K562 (cell line): ENCODE measurements at regions not wholly inside any gene's neighbourhood (a gene's known extent, or its start where the extent isn't known, plus 50 kb on each side); places are given as distances from the start of the nearest gene placed in this dataset.

Source experiments
- BHLHE40 ChIP-seq: IDR thresholded peaks from 2 replicates; pipeline ENCODE4 v1.6.1; 2011; ENCODE audit warnings: low read length, improper control_type of control experiment
- CREB1 ChIP-seq, 2 experiments: sonication (generic) in 1 of 2; formaldehyde crosslinking in 1 of 2; IDR thresholded peaks; 2 replicates each; pipeline versions ENCODE4 v1.6.1 to v1.8.0; 2012 to 2022; ENCODE audit warnings: inconsistent platforms in 1 of 2, mild to moderate bottlenecking in 1 of 2, missing genetic modification reagents in 1 of 2, moderate library complexity in 1 of 2
- EP300 ChIP-seq: IDR thresholded peaks from 2 replicates; pipeline ENCODE4 v1.6.1; 2012; ENCODE audit warnings: low read length, improper control_type of control experiment
- GABPB1 ChIP-seq: sonication (generic); formaldehyde crosslinking; IDR thresholded peaks from 2 replicates; pipeline ENCODE4 v1.8.0; 2022; ENCODE audit warnings: mild to moderate bottlenecking, missing genetic modification reagents
- IRF2 ChIP-seq: sonication (generic); formaldehyde crosslinking; IDR thresholded peaks from 2 replicates; pipeline ENCODE4 v1.8.1; 2022; ENCODE audit warnings: mild to moderate bottlenecking, missing genetic modification reagents
- NR2F6 ChIP-seq: fragments of 450-650 bp; formaldehyde crosslinking; IDR thresholded peaks from 2 replicates; pipeline ENCODE4 v1.4.0; 2020; ENCODE audit warnings: mild to moderate bottlenecking
- NR3C1 ChIP-seq: sonication (generic); formaldehyde crosslinking; IDR thresholded peaks from 2 replicates; pipeline ENCODE4 v1.8.1; 2022; ENCODE audit warnings: missing genetic modification reagents
- TEAD4 ChIP-seq, 2 experiments: sonication (generic) in 1 of 2; formaldehyde crosslinking in 1 of 2; IDR thresholded peaks; 2 replicates each; pipeline versions ENCODE4 v1.6.1 to v1.8.0; 2012 to 2022; ENCODE audit warnings: borderline replicate concordance in 1 of 2, inconsistent platforms in 1 of 2, low read length in 1 of 2, mild to moderate bottlenecking in 1 of 2, missing genetic modification reagents in 1 of 2
- ZBTB1 ChIP-seq: sonication (generic); formaldehyde crosslinking; IDR thresholded peaks from 2 replicates; pipeline ENCODE4 v1.8.1; 2023; ENCODE audit warnings: missing genetic modification reagents, low read depth, mild to moderate bottlenecking, borderline replicate concordance
- ZNF184 ChIP-seq: sonication (generic); formaldehyde crosslinking; IDR thresholded peaks from 2 replicates; pipeline ENCODE4 v1.5.0; 2020; ENCODE audit warnings: missing genetic modification reagents
- TF ChIP-seq, protein P1 (sequence below): sonication (generic); formaldehyde crosslinking; IDR thresholded peaks from 2 replicates; pipeline ENCODE4 v1.8.0; 2022; ENCODE audit warnings: mild to moderate bottlenecking, missing genetic modification reagents
- TF ChIP-seq, protein P2 (sequence below): sonication (generic); formaldehyde crosslinking; IDR thresholded peaks from 2 replicates; pipeline ENCODE4 v1.8.0; 2023; ENCODE audit warnings: missing genetic modification reagents, mild to moderate bottlenecking, borderline replicate concordance
- TF ChIP-seq, protein P3 (sequence below), 2 experiments: fragments of 450-650 bp in 1 of 2; sonication (generic) in 1 of 2; formaldehyde crosslinking in 1 of 2; IDR thresholded peaks in 1 of 2; conservative IDR thresholded peaks in 1 of 2; 2 replicates each; pipeline versions ENCODE4 v1.6.1 to v1.8.1; 2016 to 2023; ENCODE audit warnings: mild to moderate bottlenecking in 2 of 2, moderate library complexity in 2 of 2, inconsistent platforms in 1 of 2, missing genetic modification reagents in 1 of 2
- TF ChIP-seq, protein P4 (sequence below): sonication (generic); formaldehyde crosslinking; IDR thresholded peaks from 2 replicates; pipeline ENCODE4 v1.5.0; 2020; ENCODE audit warnings: missing genetic modification reagents
- TF ChIP-seq, protein P5 (sequence below): IDR thresholded peaks from 2 replicates; pipeline ENCODE4 v1.6.1; 2014; ENCODE audit warnings: antibody characterized with exemption

DNA sequence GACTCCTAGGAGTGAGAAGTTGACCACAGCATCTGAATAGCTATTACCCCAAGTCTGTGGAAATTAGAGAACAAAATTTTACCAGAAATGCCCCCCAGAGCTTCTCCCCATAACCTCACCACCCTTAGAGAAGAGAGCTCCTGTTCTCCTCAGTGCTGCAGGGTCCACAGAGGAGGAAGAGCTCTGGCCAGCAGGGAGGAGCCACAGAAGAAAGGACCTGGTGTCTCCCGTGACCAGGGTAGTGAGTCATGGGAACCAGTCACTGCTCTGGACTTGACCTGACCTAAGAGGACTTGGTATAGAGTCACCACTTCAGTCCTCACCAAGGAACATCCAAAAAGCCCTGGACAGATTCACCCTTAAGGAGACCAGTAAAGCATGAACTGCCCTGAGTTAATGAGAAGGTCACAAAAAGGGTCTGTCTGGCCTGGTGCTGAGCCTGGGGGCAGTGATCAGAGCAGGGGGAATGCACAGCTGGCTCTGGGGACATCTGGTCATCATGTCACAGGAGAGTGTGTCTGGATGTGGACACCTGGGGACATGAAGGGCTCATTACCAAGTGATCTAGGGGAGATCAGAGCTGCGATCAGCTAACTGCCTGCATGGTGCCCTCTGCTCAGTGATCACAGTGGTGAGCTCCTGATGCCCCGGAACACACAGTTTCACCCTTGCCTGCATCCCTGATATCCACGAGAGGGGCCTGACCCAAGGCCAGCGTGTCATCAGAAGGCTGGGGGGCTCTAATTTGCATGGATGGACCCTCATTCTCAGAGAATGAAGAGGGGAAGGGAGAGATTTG lies 103.3 kb upstream of the TOP3B start (continued):
- peak; percentile 45; the same call in 1 of the 2 replicates for TF ChIP-seq NR3C1
- peak; percentile 10; the same call in 1 of the 2 replicates for TF ChIP-seq EP300
- peak; percentile 89; the same call in 1 of the 2 replicates for TF ChIP-seq IRF2 (CRISPR knock-in tag)
- TF ChIP-seq BHLHE40, result peak; percentile 96
- 0 out of 2 replicates have a peak, but pooled peaks have one; percentile 41 for TF ChIP-seq ZBTB1 (CRISPR knock-in tag)
- TF ChIP-seq CREB1 (IDR thresholded peaks at IDR 0.05), result no peak
- TF ChIP-seq CREB1 (CRISPR knock-in tag; IDR thresholded peaks at IDR 0.05), result 0 out of 2 replicates have a peak, but pooled peaks have one; percentile 33
- TF ChIP-seq, protein P1, sequence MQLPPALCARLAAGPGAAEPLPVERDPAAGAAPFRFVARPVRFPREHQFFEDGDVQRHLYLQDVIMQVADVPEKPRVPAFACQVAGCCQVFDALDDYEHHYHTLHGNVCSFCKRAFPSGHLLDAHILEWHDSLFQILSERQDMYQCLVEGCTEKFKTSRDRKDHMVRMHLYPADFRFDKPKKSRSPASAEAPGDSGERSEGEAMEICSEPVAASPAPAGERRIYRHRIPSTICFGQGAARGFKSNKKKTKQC, result 0 out of 2 replicates have a peak, but pooled peaks have one; percentile 34
- TF ChIP-seq, protein P2, sequence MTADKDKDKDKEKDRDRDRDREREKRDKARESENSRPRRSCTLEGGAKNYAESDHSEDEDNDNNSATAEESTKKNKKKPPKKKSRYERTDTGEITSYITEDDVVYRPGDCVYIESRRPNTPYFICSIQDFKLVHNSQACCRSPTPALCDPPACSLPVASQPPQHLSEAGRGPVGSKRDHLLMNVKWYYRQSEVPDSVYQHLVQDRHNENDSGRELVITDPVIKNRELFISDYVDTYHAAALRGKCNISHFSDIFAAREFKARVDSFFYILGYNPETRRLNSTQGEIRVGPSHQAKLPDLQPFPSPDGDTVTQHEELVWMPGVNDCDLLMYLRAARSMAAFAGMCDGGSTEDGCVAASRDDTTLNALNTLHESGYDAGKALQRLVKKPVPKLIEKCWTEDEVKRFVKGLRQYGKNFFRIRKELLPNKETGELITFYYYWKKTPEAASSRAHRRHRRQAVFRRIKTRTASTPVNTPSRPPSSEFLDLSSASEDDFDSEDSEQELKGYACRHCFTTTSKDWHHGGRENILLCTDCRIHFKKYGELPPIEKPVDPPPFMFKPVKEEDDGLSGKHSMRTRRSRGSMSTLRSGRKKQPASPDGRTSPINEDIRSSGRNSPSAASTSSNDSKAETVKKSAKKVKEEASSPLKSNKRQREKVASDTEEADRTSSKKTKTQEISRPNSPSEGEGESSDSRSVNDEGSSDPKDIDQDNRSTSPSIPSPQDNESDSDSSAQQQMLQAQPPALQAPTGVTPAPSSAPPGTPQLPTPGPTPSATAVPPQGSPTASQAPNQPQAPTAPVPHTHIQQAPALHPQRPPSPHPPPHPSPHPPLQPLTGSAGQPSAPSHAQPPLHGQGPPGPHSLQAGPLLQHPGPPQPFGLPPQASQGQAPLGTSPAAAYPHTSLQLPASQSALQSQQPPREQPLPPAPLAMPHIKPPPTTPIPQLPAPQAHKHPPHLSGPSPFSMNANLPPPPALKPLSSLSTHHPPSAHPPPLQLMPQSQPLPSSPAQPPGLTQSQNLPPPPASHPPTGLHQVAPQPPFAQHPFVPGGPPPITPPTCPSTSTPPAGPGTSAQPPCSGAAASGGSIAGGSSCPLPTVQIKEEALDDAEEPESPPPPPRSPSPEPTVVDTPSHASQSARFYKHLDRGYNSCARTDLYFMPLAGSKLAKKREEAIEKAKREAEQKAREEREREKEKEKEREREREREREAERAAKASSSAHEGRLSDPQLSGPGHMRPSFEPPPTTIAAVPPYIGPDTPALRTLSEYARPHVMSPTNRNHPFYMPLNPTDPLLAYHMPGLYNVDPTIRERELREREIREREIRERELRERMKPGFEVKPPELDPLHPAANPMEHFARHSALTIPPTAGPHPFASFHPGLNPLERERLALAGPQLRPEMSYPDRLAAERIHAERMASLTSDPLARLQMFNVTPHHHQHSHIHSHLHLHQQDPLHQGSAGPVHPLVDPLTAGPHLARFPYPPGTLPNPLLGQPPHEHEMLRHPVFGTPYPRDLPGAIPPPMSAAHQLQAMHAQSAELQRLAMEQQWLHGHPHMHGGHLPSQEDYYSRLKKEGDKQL (CRISPR knock-in tag), result 0 out of 2 replicates have a peak, but pooled peaks have one; percentile 74
- TF ChIP-seq ZNF184 (CRISPR knock-in tag), result no peak
- TF ChIP-seq TEAD4 (IDR thresholded peaks at IDR 0.05; ENCODE audit: low read length), result no peak
- peak; percentile 48; the same call in 1 of the 2 replicates for TF ChIP-seq TEAD4 (CRISPR knock-in tag; IDR thresholded peaks at IDR 0.05; ENCODE audit: borderline replicate concordance)
- TF ChIP-seq GABPB1 (CRISPR knock-in tag), result no peak
- TF ChIP-seq, protein P3, sequence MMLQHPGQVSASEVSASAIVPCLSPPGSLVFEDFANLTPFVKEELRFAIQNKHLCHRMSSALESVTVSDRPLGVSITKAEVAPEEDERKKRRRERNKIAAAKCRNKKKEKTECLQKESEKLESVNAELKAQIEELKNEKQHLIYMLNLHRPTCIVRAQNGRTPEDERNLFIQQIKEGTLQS (IDR thresholded peaks at IDR 0.05), result peak; percentile 90
- TF ChIP-seq, protein P3 (CRISPR knock-in tag; conservative IDR thresholded peaks at IDR 0.05), result no peak; the same call in 1 of the 2 replicates
- TF ChIP-seq, protein P4, sequence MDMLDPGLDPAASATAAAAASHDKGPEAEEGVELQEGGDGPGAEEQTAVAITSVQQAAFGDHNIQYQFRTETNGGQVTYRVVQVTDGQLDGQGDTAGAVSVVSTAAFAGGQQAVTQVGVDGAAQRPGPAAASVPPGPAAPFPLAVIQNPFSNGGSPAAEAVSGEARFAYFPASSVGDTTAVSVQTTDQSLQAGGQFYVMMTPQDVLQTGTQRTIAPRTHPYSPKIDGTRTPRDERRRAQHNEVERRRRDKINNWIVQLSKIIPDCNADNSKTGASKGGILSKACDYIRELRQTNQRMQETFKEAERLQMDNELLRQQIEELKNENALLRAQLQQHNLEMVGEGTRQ, result peak; percentile 13; the same call in 1 of the 2 replicates
- TF ChIP-seq NR2F6 (CRISPR knock-in tag), result peak; percentile 67; the same call in 1 of the 2 replicates
- TF ChIP-seq, protein P5, sequence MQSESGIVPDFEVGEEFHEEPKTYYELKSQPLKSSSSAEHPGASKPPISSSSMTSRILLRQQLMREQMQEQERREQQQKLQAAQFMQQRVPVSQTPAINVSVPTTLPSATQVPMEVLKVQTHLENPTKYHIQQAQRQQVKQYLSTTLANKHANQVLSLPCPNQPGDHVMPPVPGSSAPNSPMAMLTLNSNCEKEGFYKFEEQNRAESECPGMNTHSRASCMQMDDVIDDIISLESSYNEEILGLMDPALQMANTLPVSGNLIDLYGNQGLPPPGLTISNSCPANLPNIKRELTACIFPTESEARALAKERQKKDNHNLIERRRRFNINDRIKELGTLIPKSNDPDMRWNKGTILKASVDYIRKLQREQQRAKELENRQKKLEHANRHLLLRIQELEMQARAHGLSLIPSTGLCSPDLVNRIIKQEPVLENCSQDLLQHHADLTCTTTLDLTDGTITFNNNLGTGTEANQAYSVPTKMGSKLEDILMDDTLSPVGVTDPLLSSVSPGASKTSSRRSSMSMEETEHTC, result peak; percentile 45; the same call in 1 of the 2 replicates
